Stomach smooth muscle (tissue), 2 donors: ENCODE measurements at regions not wholly inside any gene's neighbourhood (a gene's known extent, or its start where the extent isn't known, plus 50 kb on each side); places are given as distances from the start of the nearest gene placed in this dataset.

Experiments used
- H3K27ac ChIP-seq: one replicate; pipeline ENCODE4 v1.7.0; 2013; ENCODE audit warnings: mild to moderate bottlenecking, low read length, inconsistent platforms
- H3K27me3 ChIP-seq, 2 donors: one replicate each; pipeline ENCODE4 v1.7.0; 2013; ENCODE audit warnings: low read length in 2 of 2; ENCODE audit not compliant: insufficient read depth in 2 of 2, control insufficient read depth in 1 of 2
- H3K36me3 ChIP-seq, 2 donors: one replicate each; pipeline ENCODE4 v1.7.0; 2013; ENCODE audit warnings: low read length in 2 of 2; ENCODE audit not compliant: control insufficient read depth in 2 of 2, insufficient read depth in 2 of 2
- H3K4me1 ChIP-seq: one replicate; pipeline ENCODE4 v1.7.0; 2013; ENCODE audit warnings: low read length; ENCODE audit not compliant: control insufficient read depth, insufficient read depth
- H3K4me3 ChIP-seq, 2 donors: one replicate each; pipeline ENCODE4 v1.7.0; 2013; ENCODE audit warnings: low read length in 2 of 2
- H3K9ac ChIP-seq, 2 donors: one replicate each; pipeline ENCODE4 v1.7.0; 2013; ENCODE audit warnings: low read length in 2 of 2, mild to moderate bottlenecking in 1 of 2
- H3K9me3 ChIP-seq, 2 donors: one replicate each; pipeline ENCODE4 v1.7.0; 2013; ENCODE audit warnings: low read length in 2 of 2; ENCODE audit not compliant: control insufficient read depth in 2 of 2
- donor health status: healthy.
- donor health status: Pancreatic carcinoma.

- no peak overlapping the region for H3K9ac ChIP-seq
- no peaks in the 10 kb centered on the region for H3K27me3 ChIP-seq
- H3K4me3 ChIP-seq: no peak overlapping the region
- peaks cover 3% of the 10 kb centered on the region for H3K4me1 ChIP-seq
- no peaks in the 10 kb centered on the region for H3K36me3 ChIP-seq
- H3K27ac ChIP-seq: no peak overlapping the region
- H3K9me3 ChIP-seq: no peaks in the 10 kb centered on the region
These were observed 350.0 kb downstream of the CRPPA start for GRCh38 chr7:16071246-16071857.

- no peaks in the 10 kb centered on the region for H3K9me3 ChIP-seq
- H3K27ac ChIP-seq: no peak overlapping the region
- no peaks in the 10 kb centered on the region for H3K27me3 ChIP-seq
- H3K4me3 ChIP-seq: no peak overlapping the region
- no peaks in the 10 kb centered on the region for H3K36me3 ChIP-seq
- H3K9ac ChIP-seq: no peak overlapping the region
- H3K4me1 ChIP-seq: peaks cover 3% of the 10 kb centered on the region
These were observed 350.5 kb downstream of the CRPPA start for GRCh38 chr7:16070806-16071205.

GRCh38 chr7:16069998-16070397, 351.3 kb downstream of the CRPPA start:
- H3K4me3 ChIP-seq: no peak overlapping the region
- H3K27me3 ChIP-seq: no peaks in the 10 kb centered on the region
- no peaks in the 10 kb centered on the region for H3K36me3 ChIP-seq
- no peaks in the 10 kb centered on the region for H3K9me3 ChIP-seq
- H3K4me1 ChIP-seq: peaks cover 3% of the 10 kb centered on the region
- no peak overlapping the region for H3K9ac ChIP-seq
- no peak overlapping the region for H3K27ac ChIP-seq

GRCh38 chr7:16068183-16068582, 353.2 kb downstream of the CRPPA start:
- H3K27me3 ChIP-seq: no peaks in the 10 kb centered on the region
- no peak overlapping the region for H3K9ac ChIP-seq
- H3K36me3 ChIP-seq: no peaks in the 10 kb centered on the region
- peaks cover 3% of the 10 kb centered on the region for H3K4me1 ChIP-seq
- H3K4me3 ChIP-seq: no peak overlapping the region
- no peaks in the 10 kb centered on the region for H3K9me3 ChIP-seq
- no peak overlapping the region for H3K27ac ChIP-seq

GRCh38 chr7:16067711-16068110, 353.6 kb downstream of the CRPPA start:
- H3K27ac ChIP-seq: no peak overlapping the region
- H3K36me3 ChIP-seq: no peaks in the 10 kb centered on the region
- no peaks in the 10 kb centered on the region for H3K9me3 ChIP-seq
- H3K27me3 ChIP-seq: no peaks in the 10 kb centered on the region
- H3K4me1 ChIP-seq: peaks cover 3% of the 10 kb centered on the region
- peak overlapping the region in 1 of 2 donors; percentile 24 for H3K4me3 ChIP-seq
- H3K9ac ChIP-seq: no peak overlapping the region

GRCh38 chr7:16066805-16067459, 354.4 kb downstream of the CRPPA start:
- Histone ChIP-seq H3K27ac (no peak overlapping the region), H3K9me3 (no peaks in the 10 kb centered on the region), H3K36me3 (no peaks in the 10 kb centered on the region), H3K4me1 (peaks cover 3% of the 10 kb centered on the region), H3K27me3 (no peaks in the 10 kb centered on the region), H3K4me3 (no peak overlapping the region), H3K9ac (no peak overlapping the region)

GRCh38 chr7:16065939-16066338, 355.4 kb downstream of the CRPPA start:
- Histone ChIP-seq H3K9me3 (no peaks in the 10 kb centered on the region), H3K27ac (no peak overlapping the region), H3K4me1 (peaks cover 6% of the 10 kb centered on the region), H3K4me3 (no peak overlapping the region), H3K9ac (no peak overlapping the region), H3K36me3 (no peaks in the 10 kb centered on the region), H3K27me3 (no peaks in the 10 kb centered on the region)

- no peaks in the 10 kb centered on the region for H3K36me3 ChIP-seq
- no peak overlapping the region for H3K4me3 ChIP-seq
- H3K9ac ChIP-seq: no peak overlapping the region
- H3K4me1 ChIP-seq: peaks cover 6% of the 10 kb centered on the region
- no peaks in the 10 kb centered on the region for H3K9me3 ChIP-seq
- H3K27ac ChIP-seq: no peak overlapping the region
- H3K27me3 ChIP-seq: no peaks in the 10 kb centered on the region
These were observed 357.3 kb downstream of the CRPPA start for GRCh38 chr7:16063716-16064675.

- no peak overlapping the region for H3K4me3 ChIP-seq
- no peaks in the 10 kb centered on the region for H3K27me3 ChIP-seq
- H3K4me1 ChIP-seq: peaks cover 6% of the 10 kb centered on the region
These were observed 358.1 kb downstream of the CRPPA start for GRCh38 chr7:16063221-16063620.

GRCh38 chr7:16062269-16062668, 359.1 kb downstream of the CRPPA start:
- Histone ChIP-seq H3K36me3 (no peaks in the 10 kb centered on the region), H3K9ac (no peak overlapping the region), H3K27ac (no peak overlapping the region), H3K4me3 (no peak overlapping the region), H3K9me3 (no peaks in the 10 kb centered on the region), H3K4me1 (peaks cover 3% of the 10 kb centered on the region), H3K27me3 (no peaks in the 10 kb centered on the region)

More at GRCh38 chr7:16063221-16063620, 358.1 kb downstream of the CRPPA start:
- H3K9ac ChIP-seq: no peak overlapping the region
- H3K9me3 ChIP-seq: no peaks in the 10 kb centered on the region
- H3K36me3 ChIP-seq: no peaks in the 10 kb centered on the region
- H3K27ac ChIP-seq: no peak overlapping the region
